Right lobe of liver (tissue), 4 donors: ENCODE measurements at regions not wholly inside any gene's neighbourhood (a gene's known extent, or its start where the extent isn't known, plus 50 kb on each side); places are given as distances from the start of the nearest gene placed in this dataset.

Experiments used
- POLR2A ChIP-seq: fragments of 450-650 bp; IDR thresholded peaks from one replicate; pipeline ENCODE4 v1.6.1; 2017; ENCODE audit warnings: antibody characterized with exemption, mild to moderate bottlenecking
- TF ChIP-seq, protein P1 (sequence below), 4 donors: fragments of 200-600 bp in 3 of 4; fragments of 450-650 bp in 1 of 4; IDR thresholded peaks; one replicate each; pipeline versions ENCODE4 v1.5.1 to v1.8.0; 2016 to 2022; ENCODE audit warnings: antibody characterized with exemption in 4 of 4, mild to moderate bottlenecking in 2 of 4
- donor health status: DM: no; HTN: no; CAD: no.
- donor health status: DM: no; HTN: no; CAD: no.
- donor health status: DM: no; HTN: yes; CAD: no.

GRCh38 chr4:86529436-86529835 is 64.7 kb upstream of the PTPN13 start:
- TF ChIP-seq, protein P1, sequence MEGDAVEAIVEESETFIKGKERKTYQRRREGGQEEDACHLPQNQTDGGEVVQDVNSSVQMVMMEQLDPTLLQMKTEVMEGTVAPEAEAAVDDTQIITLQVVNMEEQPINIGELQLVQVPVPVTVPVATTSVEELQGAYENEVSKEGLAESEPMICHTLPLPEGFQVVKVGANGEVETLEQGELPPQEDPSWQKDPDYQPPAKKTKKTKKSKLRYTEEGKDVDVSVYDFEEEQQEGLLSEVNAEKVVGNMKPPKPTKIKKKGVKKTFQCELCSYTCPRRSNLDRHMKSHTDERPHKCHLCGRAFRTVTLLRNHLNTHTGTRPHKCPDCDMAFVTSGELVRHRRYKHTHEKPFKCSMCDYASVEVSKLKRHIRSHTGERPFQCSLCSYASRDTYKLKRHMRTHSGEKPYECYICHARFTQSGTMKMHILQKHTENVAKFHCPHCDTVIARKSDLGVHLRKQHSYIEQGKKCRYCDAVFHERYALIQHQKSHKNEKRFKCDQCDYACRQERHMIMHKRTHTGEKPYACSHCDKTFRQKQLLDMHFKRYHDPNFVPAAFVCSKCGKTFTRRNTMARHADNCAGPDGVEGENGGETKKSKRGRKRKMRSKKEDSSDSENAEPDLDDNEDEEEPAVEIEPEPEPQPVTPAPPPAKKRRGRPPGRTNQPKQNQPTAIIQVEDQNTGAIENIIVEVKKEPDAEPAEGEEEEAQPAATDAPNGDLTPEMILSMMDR (IDR thresholded peaks at IDR 0.05) = no peak
- no peak for TF ChIP-seq POLR2A
